ENCODE measurements at regions not wholly inside any gene's neighbourhood (a gene's known extent, or its start where the extent isn't known, plus 50 kb on each side); places are given as distances from the start of the nearest gene placed in this dataset.

- H4K20me1 ChIP-seq (ENCODE audit: insufficient read depth, low read length): no peaks in the 10 kb centered on the region
- TF ChIP-seq CTCF (IDR thresholded peaks at IDR 0.05; ENCODE audit: extremely low read depth, low read depth, low read length): no peak
- H3K27me3 ChIP-seq (ENCODE audit: insufficient read depth, low read length): no peaks in the 10 kb centered on the region
- DNase-seq (ENCODE audit: insufficient read length, low spot score, missing footprints): no peak
- H3K79me2 ChIP-seq (ENCODE audit: insufficient read depth, low read length): no peaks in the 10 kb centered on the region
- H2AFZ ChIP-seq (ENCODE audit: low read length): no peak overlapping the region
- no peaks in the 10 kb centered on the region for H3K9me3 ChIP-seq (ENCODE audit: low read depth, low read length)
- no peak overlapping the region for H3K4me2 ChIP-seq (ENCODE audit: insufficient read depth, low read length)
- H3K36me3 ChIP-seq (ENCODE audit: insufficient read depth, low read length): no peaks in the 10 kb centered on the region
- no peak overlapping the region for H3K4me3 ChIP-seq (ENCODE audit: insufficient read depth, low read length)
- H3K27ac ChIP-seq (ENCODE audit: low read depth, low read length): no peak overlapping the region
- no peaks in the 10 kb centered on the region for H3K4me1 ChIP-seq (ENCODE audit: insufficient read depth, low read length)
These were observed 254.2 kb downstream of the EN1 start for GRCh38 chr2:118593257-118593656.

GRCh38 chr2:118591223-118591622 lies 256.2 kb downstream of the EN1 start:
- DNase-seq (ENCODE audit: insufficient read length, low spot score, missing footprints): no peak
- H3K36me3 ChIP-seq (ENCODE audit: insufficient read depth, low read length): no peaks in the 10 kb centered on the region
- H3K79me2 ChIP-seq (ENCODE audit: insufficient read depth, low read length): no peaks in the 10 kb centered on the region
- no peak overlapping the region for H2AFZ ChIP-seq (ENCODE audit: low read length)
- H3K9me3 ChIP-seq (ENCODE audit: low read depth, low read length): no peaks in the 10 kb centered on the region
- no peak overlapping the region for H3K27ac ChIP-seq (ENCODE audit: low read depth, low read length)
- TF ChIP-seq CTCF (IDR thresholded peaks at IDR 0.05; ENCODE audit: extremely low read depth, low read depth, low read length): no peak
- no peaks in the 10 kb centered on the region for H3K4me1 ChIP-seq (ENCODE audit: insufficient read depth, low read length)
- H4K20me1 ChIP-seq (ENCODE audit: insufficient read depth, low read length): no peaks in the 10 kb centered on the region
- H3K4me3 ChIP-seq (ENCODE audit: insufficient read depth, low read length): no peak overlapping the region
- H3K27me3 ChIP-seq (ENCODE audit: insufficient read depth, low read length): no peaks in the 10 kb centered on the region
- H3K4me2 ChIP-seq (ENCODE audit: insufficient read depth, low read length): no peak overlapping the region

GRCh38 chr2:118589721-118590120 lies 257.7 kb downstream of the EN1 start:
- Histone ChIP-seq H3K4me2 (ENCODE audit: insufficient read depth, low read length) (no peak overlapping the region), H3K4me1 (ENCODE audit: insufficient read depth, low read length) (no peaks in the 10 kb centered on the region), H4K20me1 (ENCODE audit: insufficient read depth, low read length) (no peaks in the 10 kb centered on the region), H3K36me3 (ENCODE audit: insufficient read depth, low read length) (no peaks in the 10 kb centered on the region), H3K27ac (ENCODE audit: low read depth, low read length) (no peak overlapping the region), H2AFZ (ENCODE audit: low read length) (no peak overlapping the region), H3K4me3 (ENCODE audit: insufficient read depth, low read length) (no peak overlapping the region), H3K79me2 (ENCODE audit: insufficient read depth, low read length) (no peaks in the 10 kb centered on the region), H3K9me3 (ENCODE audit: low read depth, low read length) (no peaks in the 10 kb centered on the region), H3K27me3 (ENCODE audit: insufficient read depth, low read length) (peaks cover 5% of the 10 kb centered on the region)
- DNase-seq (ENCODE audit: insufficient read length, low spot score, missing footprints): no peak
- no peak for TF ChIP-seq CTCF (IDR thresholded peaks at IDR 0.05; ENCODE audit: extremely low read depth, low read depth, low read length)

GRCh38 chr2:118588850-118589249 lies 258.6 kb downstream of the EN1 start:
- no peak overlapping the region for H3K27ac ChIP-seq (ENCODE audit: low read depth, low read length)
- no peak for TF ChIP-seq CTCF (IDR thresholded peaks at IDR 0.05; ENCODE audit: extremely low read depth, low read depth, low read length)

More at GRCh38 chr2:118588850-118589249, 258.6 kb downstream of the EN1 start:
- DNase-seq (ENCODE audit: insufficient read length, low spot score, missing footprints): no peak
- Histone ChIP-seq H3K36me3 (ENCODE audit: insufficient read depth, low read length) (no peaks in the 10 kb centered on the region), H3K79me2 (ENCODE audit: insufficient read depth, low read length) (no peaks in the 10 kb centered on the region), H3K27me3 (ENCODE audit: insufficient read depth, low read length) (peaks cover 5% of the 10 kb centered on the region), H3K9me3 (ENCODE audit: low read depth, low read length) (no peaks in the 10 kb centered on the region), H3K4me3 (ENCODE audit: insufficient read depth, low read length) (no peak overlapping the region), H2AFZ (ENCODE audit: low read length) (no peak overlapping the region), H3K4me2 (ENCODE audit: insufficient read depth, low read length) (no peak overlapping the region), H4K20me1 (ENCODE audit: insufficient read depth, low read length) (no peaks in the 10 kb centered on the region), H3K4me1 (ENCODE audit: insufficient read depth, low read length) (no peaks in the 10 kb centered on the region)
